GM12872 (cell line): ENCODE measurements at regions not wholly inside any gene's neighbourhood (a gene's known extent, or its start where the extent isn't known, plus 50 kb on each side); places are given as distances from the start of the nearest gene placed in this dataset.

Experiments
- TF ChIP-seq, protein P1 (sequence below): IDR thresholded peaks from 3 replicates; pipeline ENCODE4 v1.5.1; 2011; ENCODE audit warnings: low read depth, mild to moderate bottlenecking, low read length, moderate library complexity; ENCODE audit not compliant: insufficient read depth

DNA sequence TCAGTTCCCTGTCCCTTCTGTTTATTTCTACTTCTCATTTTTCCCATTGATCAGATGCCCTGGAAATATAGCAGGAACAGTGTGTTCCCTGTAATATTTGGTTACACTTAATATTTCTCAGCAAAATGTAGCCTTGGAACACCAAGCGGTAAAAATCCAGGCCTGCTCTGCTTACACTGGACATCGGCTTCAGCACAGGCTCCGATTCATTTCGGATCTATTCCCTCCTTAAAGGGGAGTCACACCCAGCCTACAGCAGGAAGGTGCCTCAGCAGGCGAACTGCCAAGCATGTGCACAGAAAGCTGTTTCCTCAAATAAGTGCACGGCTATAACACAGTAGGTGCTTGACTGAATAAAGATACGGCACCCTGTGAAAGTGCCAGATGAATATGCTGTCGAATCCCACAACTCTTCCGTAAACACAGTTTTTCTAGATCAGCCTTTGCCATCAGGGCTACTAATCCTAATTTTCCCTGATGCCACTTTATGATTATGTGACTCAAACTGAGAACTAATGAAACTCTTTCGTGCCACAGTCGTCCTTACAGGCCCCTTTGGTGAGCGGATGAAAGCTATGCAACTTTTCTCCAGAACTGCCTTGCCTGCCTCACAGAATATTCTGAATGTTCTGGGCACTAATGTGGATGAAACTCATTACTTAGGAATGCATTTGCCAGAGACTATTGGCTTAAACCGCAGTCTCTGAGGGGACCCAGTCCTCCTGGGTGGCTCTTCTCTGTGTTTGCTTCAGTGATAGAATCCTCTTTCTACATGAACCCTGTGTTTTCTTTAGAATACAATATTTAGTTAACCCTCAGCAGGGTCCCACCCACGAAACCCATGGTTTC is 275.5 kb upstream of the RUNX1 start:
- TF ChIP-seq, protein P1, sequence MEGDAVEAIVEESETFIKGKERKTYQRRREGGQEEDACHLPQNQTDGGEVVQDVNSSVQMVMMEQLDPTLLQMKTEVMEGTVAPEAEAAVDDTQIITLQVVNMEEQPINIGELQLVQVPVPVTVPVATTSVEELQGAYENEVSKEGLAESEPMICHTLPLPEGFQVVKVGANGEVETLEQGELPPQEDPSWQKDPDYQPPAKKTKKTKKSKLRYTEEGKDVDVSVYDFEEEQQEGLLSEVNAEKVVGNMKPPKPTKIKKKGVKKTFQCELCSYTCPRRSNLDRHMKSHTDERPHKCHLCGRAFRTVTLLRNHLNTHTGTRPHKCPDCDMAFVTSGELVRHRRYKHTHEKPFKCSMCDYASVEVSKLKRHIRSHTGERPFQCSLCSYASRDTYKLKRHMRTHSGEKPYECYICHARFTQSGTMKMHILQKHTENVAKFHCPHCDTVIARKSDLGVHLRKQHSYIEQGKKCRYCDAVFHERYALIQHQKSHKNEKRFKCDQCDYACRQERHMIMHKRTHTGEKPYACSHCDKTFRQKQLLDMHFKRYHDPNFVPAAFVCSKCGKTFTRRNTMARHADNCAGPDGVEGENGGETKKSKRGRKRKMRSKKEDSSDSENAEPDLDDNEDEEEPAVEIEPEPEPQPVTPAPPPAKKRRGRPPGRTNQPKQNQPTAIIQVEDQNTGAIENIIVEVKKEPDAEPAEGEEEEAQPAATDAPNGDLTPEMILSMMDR = no peak

DNA sequence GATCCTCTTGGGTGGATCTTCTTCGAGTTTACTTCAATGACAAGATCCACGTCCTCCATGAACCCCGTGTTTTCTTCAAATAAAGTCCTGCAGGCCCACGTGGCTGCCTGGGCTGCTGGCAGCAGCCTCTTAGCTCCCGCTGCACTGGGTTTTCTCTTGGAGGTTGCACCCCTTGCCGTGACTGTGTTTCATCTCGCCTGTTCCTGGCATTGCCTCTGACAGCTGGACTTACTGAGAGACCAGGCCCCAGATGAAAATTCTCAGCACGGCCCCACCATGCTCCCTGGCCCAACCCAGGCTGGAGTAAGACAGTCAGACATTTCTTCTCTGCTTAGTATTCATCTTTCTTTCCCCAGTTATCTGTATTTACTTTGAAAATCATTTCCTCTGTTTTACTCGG is 274.8 kb upstream of the RUNX1 start:
- TF ChIP-seq, protein P1 = no peak

GRCh38 chr21:35321322-35322200 is 272.5 kb upstream of the RUNX1 start:
- TF ChIP-seq, protein P1 = no peak

DNA sequence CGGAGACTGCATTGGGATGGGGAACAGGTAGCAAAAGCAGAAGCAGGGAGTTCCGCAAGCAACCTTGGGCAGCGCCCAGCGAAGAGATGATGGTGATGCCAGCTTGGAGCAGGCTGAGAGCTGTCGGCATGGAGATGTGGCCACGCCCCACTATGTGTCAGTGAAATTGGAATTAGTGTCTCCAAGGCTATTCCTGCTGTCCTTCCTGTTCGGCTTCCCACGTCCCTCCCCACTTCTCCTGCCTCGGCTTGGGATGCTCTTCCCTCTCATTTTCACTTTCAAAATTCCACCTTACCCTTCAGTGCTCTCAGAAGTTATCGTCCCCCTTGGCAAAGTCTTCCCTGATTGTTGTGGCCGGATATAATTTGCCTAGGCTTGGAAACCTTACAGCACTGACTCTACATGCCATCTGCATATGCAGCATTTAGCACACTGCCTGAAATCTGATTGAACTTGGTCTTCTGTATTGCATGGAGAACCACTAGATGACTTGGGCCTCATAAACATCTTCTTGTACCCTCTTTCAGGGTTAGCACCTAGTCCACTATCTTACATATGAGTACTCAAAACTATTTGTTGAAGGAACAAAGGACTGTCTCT is 270.7 kb upstream of the RUNX1 start:
- TF ChIP-seq, protein P1 = no peak

GRCh38 chr21:35316933-35317332 is 267.8 kb upstream of the RUNX1 start:
- TF ChIP-seq, protein P1 = no peak

DNA sequence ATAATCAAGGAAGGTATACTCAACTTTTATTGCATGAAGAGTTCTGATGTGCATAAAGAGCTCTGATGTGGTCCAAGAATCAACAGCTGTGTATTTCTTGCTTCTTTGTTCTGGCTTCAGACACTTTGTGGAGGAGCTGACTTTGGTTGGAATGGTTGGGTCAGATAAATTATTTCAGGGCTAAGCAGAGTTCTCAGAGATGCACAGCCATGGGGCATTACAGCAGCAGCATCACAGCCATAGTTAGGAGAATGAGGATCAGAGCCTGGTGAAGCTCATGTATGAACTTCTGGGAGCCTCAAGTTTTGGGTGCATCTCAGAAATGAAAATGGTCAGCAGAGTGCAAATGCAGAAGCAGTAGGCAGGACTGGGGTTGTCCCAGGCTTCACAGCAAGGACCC is 267.4 kb upstream of the RUNX1 start:
- TF ChIP-seq, protein P1 = no peak

- TF ChIP-seq, protein P1 = no peak
These were observed 265.9 kb upstream of the RUNX1 start for GRCh38 chr21:35314857-35315582.
